HAP-1 (cell line): ENCODE measurements at regions not wholly inside any gene's neighbourhood (a gene's known extent, or its start where the extent isn't known, plus 50 kb on each side); places are given as distances from the start of the nearest gene placed in this dataset.

Source experiments
- DNase-seq, 2 experiments: peaks; one replicate each; pipeline ENCODE4 v3.0.0-alpha.2; 2016 to 2020; ENCODE audit warnings: low spot score in 2 of 2
- H3K27me3 ChIP-seq: fragments of 250-450 bp; sonication (Bioruptor Pico); 2 replicates; pipeline ENCODE4 v1.5.1; 2020; ENCODE audit warnings: low read depth, mild to moderate bottlenecking, moderate library complexity
- H3K36me3 ChIP-seq: fragments of 250-450 bp; sonication (Bioruptor Pico); replicated peaks from 2 replicates; pipeline ENCODE4 v1.5.1; 2020; ENCODE audit warnings: mild to moderate bottlenecking
- H3K4me1 ChIP-seq: fragments of 250-450 bp; sonication (Bioruptor Pico); 2 replicates; pipeline ENCODE4 v1.5.1; 2020; ENCODE audit warnings: mild to moderate bottlenecking
- H3K4me3 ChIP-seq: fragments of 250-450 bp; sonication (Bioruptor Pico); 2 replicates; pipeline ENCODE4 v1.5.1; 2020; ENCODE audit warnings: mild to moderate bottlenecking, moderate library complexity
- H3K9me3 ChIP-seq: fragments of 250-450 bp; sonication (Bioruptor Pico); 2 replicates; pipeline ENCODE4 v1.5.1; 2020; ENCODE audit warnings: mild to moderate bottlenecking, moderate library complexity
- in situ Hi-C: fragments of 300-500 bp; cut with MboI; formaldehyde crosslinking; loops from 3 replicates; pipeline ENCODE4 v1.14.3; 2020; ENCODE audit warnings: low sequenced_read_pairs, inconsistent platforms, mixed read lengths

GRCh38 chr10:120272350-120272749 is 184.7 kb upstream of the PLPP4 start:
- Histone ChIP-seq H3K4me3 (no peak overlapping the region), H3K36me3 (no peaks in the 10 kb centered on the region), H3K4me1 (no peaks in the 10 kb centered on the region), H3K9me3 (no peaks in the 10 kb centered on the region), H3K27me3 (no peaks in the 10 kb centered on the region)
- in situ Hi-C loops = no loop called here
- DNase-seq = no peak

- no peaks in the 10 kb centered on the region for H3K27me3 ChIP-seq
- no peak for DNase-seq
- H3K4me1 ChIP-seq = no peaks in the 10 kb centered on the region
- in situ Hi-C loops = no loop called here
- no peaks in the 10 kb centered on the region for H3K9me3 ChIP-seq
- H3K4me3 ChIP-seq = no peak overlapping the region
- no peaks in the 10 kb centered on the region for H3K36me3 ChIP-seq
Measured at GRCh38 chr10:120278069-120278468, 179.0 kb upstream of the PLPP4 start.

- in situ Hi-C loops = no loop called here
- Histone ChIP-seq H3K4me3 (no peak overlapping the region), H3K4me1 (no peaks in the 10 kb centered on the region), H3K9me3 (no peaks in the 10 kb centered on the region), H3K27me3 (no peaks in the 10 kb centered on the region), H3K36me3 (no peaks in the 10 kb centered on the region)
- DNase-seq = no peak
Measured at GRCh38 chr10:120279196-120279595, 177.8 kb upstream of the PLPP4 start.

GRCh38 chr10:120282421-120282820 is 174.6 kb upstream of the PLPP4 start:
- H3K27me3 ChIP-seq = no peaks in the 10 kb centered on the region
- no peaks in the 10 kb centered on the region for H3K36me3 ChIP-seq
- H3K9me3 ChIP-seq = no peaks in the 10 kb centered on the region
- H3K4me3 ChIP-seq = no peak overlapping the region
- no peaks in the 10 kb centered on the region for H3K4me1 ChIP-seq
- DNase-seq = no peak
- in situ Hi-C loops = no loop called here

GRCh38 chr10:120282846-120283492 is 174.1 kb upstream of the PLPP4 start:
- H3K36me3 ChIP-seq = no peaks in the 10 kb centered on the region
- H3K9me3 ChIP-seq = no peaks in the 10 kb centered on the region
- in situ Hi-C loops = no loop called here
- DNase-seq = no peak
- H3K4me3 ChIP-seq = no peak overlapping the region
- H3K4me1 ChIP-seq = no peaks in the 10 kb centered on the region
- no peaks in the 10 kb centered on the region for H3K27me3 ChIP-seq

GRCh38 chr10:120285408-120285807 is 171.6 kb upstream of the PLPP4 start:
- Histone ChIP-seq H3K36me3 (no peaks in the 10 kb centered on the region), H3K4me1 (no peaks in the 10 kb centered on the region)
- in situ Hi-C loops = no loop called here

GRCh38 chr10:120286280-120286679 is 170.7 kb upstream of the PLPP4 start:
- in situ Hi-C loops = no loop called here
- Histone ChIP-seq H3K4me3 (no peak overlapping the region), H3K36me3 (no peaks in the 10 kb centered on the region), H3K9me3 (no peaks in the 10 kb centered on the region), H3K27me3 (no peaks in the 10 kb centered on the region), H3K4me1 (no peaks in the 10 kb centered on the region)
- DNase-seq = no peak

More at GRCh38 chr10:120285408-120285807, 171.6 kb upstream of the PLPP4 start:
- H3K4me3 ChIP-seq = no peak overlapping the region
- no peaks in the 10 kb centered on the region for H3K27me3 ChIP-seq
- DNase-seq = no peak
- H3K9me3 ChIP-seq = no peaks in the 10 kb centered on the region

- Histone ChIP-seq H3K4me1 (no peaks in the 10 kb centered on the region), H3K36me3 (no peaks in the 10 kb centered on the region), H3K4me3 (no peak overlapping the region), H3K9me3 (no peaks in the 10 kb centered on the region), H3K27me3 (no peaks in the 10 kb centered on the region)
- no peak for DNase-seq
- in situ Hi-C loops = no loop called here
Measured at GRCh38 chr10:120300513-120300912, 156.5 kb upstream of the PLPP4 start.

- in situ Hi-C loops = no loop called here
- H3K4me3 ChIP-seq = no peak overlapping the region
- no peaks in the 10 kb centered on the region for H3K27me3 ChIP-seq
- no peak for DNase-seq
- H3K36me3 ChIP-seq = no peaks in the 10 kb centered on the region
- no peaks in the 10 kb centered on the region for H3K4me1 ChIP-seq
- no peaks in the 10 kb centered on the region for H3K9me3 ChIP-seq
Measured at GRCh38 chr10:120308589-120308988, 148.4 kb upstream of the PLPP4 start.

- DNase-seq = no peak
- H3K36me3 ChIP-seq = no peaks in the 10 kb centered on the region
- H3K4me3 ChIP-seq = no peak overlapping the region
- no peaks in the 10 kb centered on the region for H3K4me1 ChIP-seq
- no peaks in the 10 kb centered on the region for H3K9me3 ChIP-seq
- H3K27me3 ChIP-seq = no peaks in the 10 kb centered on the region
- in situ Hi-C loops = no loop called here
Measured at GRCh38 chr10:120313715-120314114, 143.3 kb upstream of the PLPP4 start.

GRCh38 chr10:120314442-120314841 is 142.6 kb upstream of the PLPP4 start:
- Histone ChIP-seq H3K9me3 (no peaks in the 10 kb centered on the region), H3K4me3 (no peak overlapping the region), H3K36me3 (no peaks in the 10 kb centered on the region), H3K27me3 (no peaks in the 10 kb centered on the region), H3K4me1 (no peaks in the 10 kb centered on the region)
- in situ Hi-C loops = no loop called here
- DNase-seq = no peak

GRCh38 chr10:120318862-120319261 is 138.2 kb upstream of the PLPP4 start:
- H3K4me1 ChIP-seq = no peaks in the 10 kb centered on the region
- in situ Hi-C loops = no loop called here
- no peaks in the 10 kb centered on the region for H3K9me3 ChIP-seq
- no peak overlapping the region for H3K4me3 ChIP-seq
- DNase-seq = no peak
- no peaks in the 10 kb centered on the region for H3K36me3 ChIP-seq
- H3K27me3 ChIP-seq = no peaks in the 10 kb centered on the region; the same call in 1 of the 2 replicates

- Histone ChIP-seq H3K4me3 (no peak overlapping the region), H3K36me3 (no peaks in the 10 kb centered on the region), H3K9me3 (no peaks in the 10 kb centered on the region), H3K4me1 (no peaks in the 10 kb centered on the region), H3K27me3 (no peaks in the 10 kb centered on the region; the same call in none of the 2 replicates)
- no peak for DNase-seq
- in situ Hi-C loops = no loop called here
Measured at GRCh38 chr10:120327675-120328074, 129.4 kb upstream of the PLPP4 start.

- in situ Hi-C loops = no loop called here
- no peaks in the 10 kb centered on the region for H3K9me3 ChIP-seq
- no peaks in the 10 kb centered on the region for H3K4me1 ChIP-seq
- no peaks in the 10 kb centered on the region; the same call in 1 of the 2 replicates for H3K27me3 ChIP-seq
- H3K4me3 ChIP-seq = no peak overlapping the region
- no peaks in the 10 kb centered on the region for H3K36me3 ChIP-seq
- DNase-seq = no peak
Measured at GRCh38 chr10:120328647-120329046, 128.4 kb upstream of the PLPP4 start.

- H3K27me3 ChIP-seq = no peaks in the 10 kb centered on the region; the same call in 1 of the 2 replicates
- in situ Hi-C loops = no loop called here
- H3K4me3 ChIP-seq = no peak overlapping the region
- no peaks in the 10 kb centered on the region for H3K36me3 ChIP-seq
- no peaks in the 10 kb centered on the region for H3K9me3 ChIP-seq
- H3K4me1 ChIP-seq = no peaks in the 10 kb centered on the region
- no peak for DNase-seq
Measured at GRCh38 chr10:120335553-120335952, 121.5 kb upstream of the PLPP4 start.
